ENCODE measurements at regions not wholly inside any gene's neighbourhood (a gene's known extent, or its start where the extent isn't known, plus 50 kb on each side); places are given as distances from the start of the nearest gene placed in this dataset.

DNA sequence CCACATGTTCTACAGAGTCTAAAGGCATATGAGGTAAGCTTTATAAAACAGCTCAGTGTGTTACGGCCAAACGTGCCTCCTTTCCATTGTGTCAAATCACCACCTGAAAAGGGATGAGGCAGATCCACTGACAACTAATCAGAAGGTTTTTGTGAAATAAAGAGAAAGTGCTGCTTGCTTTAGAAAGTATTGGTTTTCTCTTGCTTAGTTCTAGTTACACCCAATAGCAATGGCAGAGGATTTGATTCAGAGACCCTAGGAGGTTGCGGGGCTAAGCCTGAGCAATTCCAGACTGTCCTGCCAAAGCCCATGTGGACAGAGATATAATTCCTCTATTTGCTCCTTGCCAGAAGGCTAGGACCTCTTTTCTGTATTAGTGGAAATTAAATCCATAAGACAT is 125.5 kb downstream of the SPRY1 start:
- no peak overlapping the region for H3K4me3 ChIP-seq (ENCODE audit: low read length)

GRCh38 chr4:123522646-123523045 is 126.1 kb downstream of the SPRY1 start:
- TF ChIP-seq CTCF (conservative IDR thresholded peaks at IDR 0.05; ENCODE audit: low read depth, low read length), result no peak
- no peak overlapping the region for H3K4me3 ChIP-seq (ENCODE audit: low read length)
- DNase-seq (ENCODE audit: low read depth), result peak; percentile 14

More for the DNA sequence above, 125.5 kb downstream of the SPRY1 start:
- DNase-seq (ENCODE audit: low read depth), result no peak
- TF ChIP-seq CTCF (conservative IDR thresholded peaks at IDR 0.05; ENCODE audit: low read depth, low read length), result no peak

DNA sequence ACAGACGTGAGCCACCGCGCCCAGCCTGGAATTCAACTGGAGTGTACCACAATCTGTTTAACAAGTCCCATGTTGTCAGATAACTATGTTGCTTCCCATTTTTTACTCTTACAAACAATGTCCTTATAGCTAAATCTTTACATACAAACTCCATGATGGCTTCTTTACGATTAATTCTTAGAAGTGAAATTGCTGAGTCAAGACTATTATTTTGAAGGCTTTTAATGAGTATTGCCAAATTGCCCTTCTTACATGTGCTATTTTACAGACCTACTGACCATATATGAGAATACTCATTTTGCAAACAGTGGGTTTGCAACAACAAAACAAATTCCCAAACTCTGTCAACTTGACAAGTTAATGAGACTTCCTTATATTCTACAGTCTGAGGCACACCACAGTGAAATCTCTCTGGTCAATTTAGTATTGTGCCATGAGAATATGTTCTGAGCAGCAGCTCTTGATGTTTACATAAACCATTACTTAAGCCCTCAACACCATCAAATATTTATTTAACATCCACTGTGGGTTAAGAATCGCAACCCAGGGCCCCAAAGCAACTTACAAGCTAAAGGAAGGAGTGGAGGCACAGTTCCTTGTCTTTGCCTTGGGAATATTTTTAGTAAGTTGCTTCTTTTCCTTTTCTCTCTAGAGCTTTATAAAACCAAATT is 128.5 kb downstream of the SPRY1 start:
- TF ChIP-seq CTCF (conservative IDR thresholded peaks at IDR 0.05; ENCODE audit: low read depth, low read length), result no peak
- no peak for DNase-seq (ENCODE audit: low read depth)
- H3K4me3 ChIP-seq (ENCODE audit: low read length), result no peak overlapping the region

- TF ChIP-seq CTCF (conservative IDR thresholded peaks at IDR 0.05; ENCODE audit: low read depth, low read length), result no peak
- no peak for DNase-seq (ENCODE audit: low read depth)
- no peak overlapping the region for H3K4me3 ChIP-seq (ENCODE audit: low read length)
These were observed 129.9 kb downstream of the SPRY1 start for GRCh38 chr4:123526511-123526910.

GRCh38 chr4:123528501-123529277 is 132.1 kb downstream of the SPRY1 start:
- H3K4me3 ChIP-seq (ENCODE audit: low read length), result no peak overlapping the region
- TF ChIP-seq CTCF (conservative IDR thresholded peaks at IDR 0.05; ENCODE audit: low read depth, low read length), result no peak
- no peak for DNase-seq (ENCODE audit: low read depth)

DNA sequence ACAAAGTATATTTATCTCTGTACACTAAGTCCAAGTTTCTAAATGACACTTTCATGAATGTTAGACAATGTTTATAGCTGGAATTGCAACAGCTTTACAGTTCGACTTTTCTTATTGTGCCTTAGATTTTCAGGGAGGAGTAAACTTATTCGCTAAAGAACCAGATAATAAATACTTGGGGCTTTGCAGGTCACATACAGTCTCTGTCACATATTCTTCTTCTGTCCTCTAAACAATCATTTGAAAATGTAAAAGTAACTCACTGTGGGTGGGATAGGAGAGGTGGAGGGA is 132.6 kb downstream of the SPRY1 start:
- no peak overlapping the region for H3K4me3 ChIP-seq (ENCODE audit: low read length)
- TF ChIP-seq CTCF (conservative IDR thresholded peaks at IDR 0.05; ENCODE audit: low read depth, low read length), result no peak
- DNase-seq (ENCODE audit: low read depth), result no peak

GRCh38 chr4:123530357-123530756 is 133.8 kb downstream of the SPRY1 start:
- DNase-seq (ENCODE audit: low read depth), result no peak
- H3K4me3 ChIP-seq (ENCODE audit: low read length), result no peak overlapping the region
- TF ChIP-seq CTCF (conservative IDR thresholded peaks at IDR 0.05; ENCODE audit: low read depth, low read length), result no peak
